ENCODE measurements at regions not wholly inside any gene's neighbourhood (a gene's known extent, or its start where the extent isn't known, plus 50 kb on each side); places are given as distances from the start of the nearest gene placed in this dataset.

DNA sequence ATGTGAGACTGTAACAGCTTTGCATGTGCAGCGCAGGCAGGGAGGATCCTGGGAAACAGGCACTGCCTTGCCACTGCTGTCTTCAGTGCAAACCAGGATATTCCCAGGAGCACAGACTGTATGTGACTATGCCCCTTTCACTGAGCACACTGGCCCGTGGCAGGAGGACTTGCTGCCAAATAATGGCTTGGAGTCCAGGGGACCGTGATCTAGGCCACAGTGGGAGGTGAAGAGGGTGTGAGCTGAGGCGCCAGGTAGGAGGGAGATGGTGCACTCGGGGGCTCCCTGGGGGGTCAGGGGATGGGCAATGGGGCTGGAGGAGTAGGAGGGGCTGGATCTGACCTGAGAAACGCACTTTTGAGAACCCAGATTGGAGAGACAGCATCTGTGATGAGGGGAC, 193.4 kb upstream of the ZNF32 start:
- no peaks in the 10 kb centered on the region for H3K9me3 ChIP-seq (ENCODE audit: insufficient read depth in 2 of 2, low read depth in 1 of 2, low read length in 1 of 2)
- no peaks in the 10 kb centered on the region for H3K36me3 ChIP-seq (ENCODE audit: control insufficient read depth in 2 of 4, insufficient read depth in 4 of 4, low read length in 3 of 4)
- no peak overlapping the region for H3K18ac ChIP-seq (ENCODE audit: extremely low read depth, low read length)
- no peaks in the 10 kb centered on the region for H4K20me1 ChIP-seq (replicated peaks in 1 of 2; ENCODE audit: control insufficient read depth in 1 of 2, insufficient read depth in 2 of 2, low read length in 2 of 2)
- no peak overlapping the region for H2AK5ac ChIP-seq (ENCODE audit: low read depth, low read length)
- H3K4me3 ChIP-seq (ENCODE audit: extremely low read depth in 1 of 4, insufficient read depth in 2 of 4, low read depth in 3 of 4, low read length in 4 of 4), result no peak overlapping the region
- no peak overlapping the region; the same call in 1 of the 2 replicates for H2BK15ac ChIP-seq (ENCODE audit: low read length)
- H3K4me1 ChIP-seq (replicated peaks in 1 of 4; ENCODE audit: control insufficient read depth in 3 of 4, insufficient read depth in 4 of 4, low read length in 3 of 4), result no peaks in the 10 kb centered on the region
- H3K56ac ChIP-seq (replicated peaks; ENCODE audit: insufficient read length, low read depth, low read length), result no peak overlapping the region
- ChIA-PET POLR2A (ENCODE audit: partially characterized antibody) (no interaction called here), CTCF (ENCODE audit: partially characterized antibody) (interaction anchor here (1.2 kb wide), 1 partner anchor 44 kb away, joined by 3 read pairs; no protein-coding TSS in a partner anchor)
- H2BK20ac ChIP-seq (ENCODE audit: low read length), result no peak overlapping the region
- H2BK120ac ChIP-seq (replicated peaks; ENCODE audit: low read depth, low read length), result no peak overlapping the region
- no peak overlapping the region for H2AFZ ChIP-seq (ENCODE audit: low read length)
- FAIRE-seq (no peak), DNase-seq (ENCODE audit: low read depth in 1 of 2, low spot score in 2 of 2) (no peak)
- no peak overlapping the region for H4K91ac ChIP-seq (replicated peaks; ENCODE audit: insufficient read length, low read length)
- no peak overlapping the region for H3K23ac ChIP-seq (ENCODE audit: insufficient read length)
- no peak overlapping the region for H3K27ac ChIP-seq (ENCODE audit: low read depth, low read length)
- no peak overlapping the region for H4K5ac ChIP-seq (ENCODE audit: insufficient read length, low read depth, low read length)
- WGBS, 2 experiments (ENCODE audit: extremely low coverage in 1 of 2, insufficient coverage in 1 of 2, insufficient read length in 1 of 2, insufficient replicate concordance in 2 of 2, low coverage in 1 of 2, low lambda C conversion rate in 2 of 2, missing lambda C conversion rate in 1 of 2), result 87% methylated on average over 5 of the region's 6 CpGs; no CpG with 5 or more reads in 1 of the 2 experiments
- H3K4me2 ChIP-seq (ENCODE audit: insufficient read depth in 1 of 2, low read depth in 2 of 2, low read length in 2 of 2), result no peak overlapping the region
- no peaks in the 10 kb centered on the region for H3K27me3 ChIP-seq (replicated peaks in 1 of 4; ENCODE audit: control insufficient read depth in 3 of 4, extremely low read depth in 1 of 4, insufficient read depth in 3 of 4, low read length in 3 of 4)
- H3K14ac ChIP-seq (ENCODE audit: insufficient read length), result no peak overlapping the region
- H3K23me2 ChIP-seq (ENCODE audit: low read depth, low read length), result no peaks in the 10 kb centered on the region
- H3K79me1 ChIP-seq (ENCODE audit: low read depth, low read length), result no peaks in the 10 kb centered on the region
- H4K8ac ChIP-seq (ENCODE audit: extremely low read depth, insufficient read depth, low read length), result no peak overlapping the region
- H2BK5ac ChIP-seq (ENCODE audit: low read depth, low read length), result no peak overlapping the region
- H3K4ac ChIP-seq (replicated peaks; ENCODE audit: insufficient read length, low read depth, low read length), result no peak overlapping the region
- no peaks in the 10 kb centered on the region for H3K79me2 ChIP-seq (ENCODE audit: control insufficient read depth in 1 of 2, insufficient read depth in 2 of 2, low read length in 2 of 2)
- H3K9ac ChIP-seq (replicated peaks in 1 of 4; ENCODE audit: extremely low read depth in 1 of 4, low read depth in 3 of 4, low read length in 3 of 4), result no peak overlapping the region
- H2BK12ac ChIP-seq (ENCODE audit: low read depth, low read length), result no peak overlapping the region
- TF ChIP-seq ASH2L (IDR thresholded peaks at IDR 0.05; ENCODE audit: low read length) (no peak), BCL11A (IDR thresholded peaks at IDR 0.05; ENCODE audit: low read depth in 2 of 2, low read length in 2 of 2) (no peak), CEBPB (IDR thresholded peaks at IDR 0.05; ENCODE audit: low read depth, low read length) (no peak), TCF12 (IDR thresholded peaks at IDR 0.05; ENCODE audit: low read depth, low read length) (no peak), SRF (IDR thresholded peaks at IDR 0.05; ENCODE audit: low read depth, low read length) (no peak), USF2 (IDR thresholded peaks at IDR 0.05; ENCODE audit: low read length) (no peak), RFX5 (IDR thresholded peaks at IDR 0.05; ENCODE audit: borderline replicate concordance, low read depth, low read length) (no peak), RAD21 (IDR thresholded peaks at IDR 0.05 in 1 of 2, conservative IDR thresholded peaks at IDR 0.05 in 1 of 2; ENCODE audit: low read depth in 2 of 2, low read length in 2 of 2) (no peak), HDAC2 (IDR thresholded peaks at IDR 0.05; ENCODE audit: borderline replicate concordance in 1 of 2, low read depth in 2 of 2, low read length in 2 of 2) (no peak), ATF3 (IDR thresholded peaks at IDR 0.05; ENCODE audit: insufficient read depth, low read depth, low read length) (no peak), TAF1 (IDR thresholded peaks at IDR 0.05; ENCODE audit: low read depth, low read length) (no peak), SUZ12 (IDR thresholded peaks at IDR 0.05; ENCODE audit: low read length) (no peak), CBX8 (IDR thresholded peaks at IDR 0.05; ENCODE audit: borderline replicate concordance, low read depth, low read length) (no peak), SP1 (IDR thresholded peaks at IDR 0.05; ENCODE audit: low read depth, low read length) (no peak)

Data from H1 (cell line).